ENCODE measurements at regions not wholly inside any gene's neighbourhood (a gene's known extent, or its start where the extent isn't known, plus 50 kb on each side); places are given as distances from the start of the nearest gene placed in this dataset.

- DNase-seq (ENCODE audit: low spot score) (no peak), FAIRE-seq (no peak), ATAC-seq (no peak)
- H2AFZ ChIP-seq (ENCODE audit: low read length): no peak overlapping the region
- no peak overlapping the region for H3K4me2 ChIP-seq (ENCODE audit: low read depth, low read length)
- H3K36me3 ChIP-seq (replicated peaks in 1 of 2; ENCODE audit: control insufficient read depth in 1 of 2, insufficient read depth in 2 of 2, low read length in 2 of 2): no peaks in the 10 kb centered on the region
- no peak overlapping the region for H3K27ac ChIP-seq (ENCODE audit: extremely low read length, insufficient read depth, low read length)
- no TSS peak for BruUV-seq (replicated peaks)
- no peak overlapping the region for H3K4me3 ChIP-seq (replicated peaks in 1 of 3; ENCODE audit: insufficient read depth in 1 of 3, low read depth in 2 of 3, low read length in 3 of 3)
- TF ChIP-seq MXD1 (CRISPR knock-in tag; IDR thresholded peaks at IDR 0.05): no peak
- TF ChIP-seq SRSF1 (optimal IDR thresholded peaks at IDR 0.05; ENCODE audit: low read depth, low read length): no peak
- no peak for TF ChIP-seq ZNF276 (CRISPR knock-in tag; IDR thresholded peaks at IDR 0.05; ENCODE audit: low read depth)
- TF ChIP-seq MAFF (IDR thresholded peaks at IDR 0.05; ENCODE audit: low read depth, low read length): peak; percentile 82
- no peak for TF ChIP-seq MTF1 (CRISPR knock-in tag; IDR thresholded peaks at IDR 0.05)
- peak; percentile 84 to 95 for TF ChIP-seq MAFK (conservative IDR thresholded peaks at IDR 0.05 in 1 of 2, IDR thresholded peaks at IDR 0.05 in 1 of 2; ENCODE audit: low read length in 2 of 2)
- no peak for TF ChIP-seq U2AF1 (optimal IDR thresholded peaks at IDR 0.05; ENCODE audit: low read depth, low read length)
- ChIA-PET POLR2A (no interaction called here), CTCF (ENCODE audit: low intra/inter-chr PET ratio, low total read pairs) (no interaction called here)
- no peaks in the 10 kb centered on the region; the same call in 1 of the 2 replicates for H4K20me1 ChIP-seq (ENCODE audit: insufficient read depth, low read length)
- in situ Hi-C loops (cut with HindIII; ENCODE audit: extremely low pct_ligation_motif_present, low pct_unique_long_range_greater_than_20kb) (no loop called here), intact Hi-C loops (cut with micrococcal nuclease; ENCODE audit: unreplicated experiment) (no loop called here)
- no peaks in the 10 kb centered on the region for H3K4me1 ChIP-seq (ENCODE audit: insufficient read depth, low read length)
- WGBS (ENCODE audit: low lambda C conversion rate): 0% methylated on average over 1 of the region's 1 CpG
- H3K79me2 ChIP-seq (ENCODE audit: insufficient read depth, low read length): no peaks in the 10 kb centered on the region
- no peak overlapping the region for H3K9ac ChIP-seq (ENCODE audit: insufficient read depth, low read depth, low read length)
- no peaks in the 10 kb centered on the region for H3K9me3 ChIP-seq (ENCODE audit: low read length)
- H3K27me3 ChIP-seq (ENCODE audit: control insufficient read depth in 1 of 2, insufficient read depth in 2 of 2, low read length in 2 of 2): no peaks in the 10 kb centered on the region
Measured at GRCh38 chr6:55674672-55675071, 95.7 kb upstream of the HMGCLL1 start.
